PFSK-1 (cell line): ENCODE measurements at regions not wholly inside any gene's neighbourhood (a gene's known extent, or its start where the extent isn't known, plus 50 kb on each side); places are given as distances from the start of the nearest gene placed in this dataset.

Experiments
- FOXP2 ChIP-seq: optimal IDR thresholded peaks from 2 replicates; pipeline ENCODE3; 2011; ENCODE audit warnings: borderline replicate concordance, control low read depth, inconsistent platforms; ENCODE audit not compliant: insufficient read depth; ENCODE audit errors: extremely low read length, extremely low read depth
- POLR2AphosphoS5 ChIP-seq: IDR thresholded peaks from 2 replicates; pipeline ENCODE4 v1.6.1; 2012; ENCODE audit warnings: low read depth, mild to moderate bottlenecking, control low read depth, low read length, moderate library complexity
- SIN3A ChIP-seq: IDR thresholded peaks from 2 replicates; pipeline ENCODE4 v1.6.1; 2012; ENCODE audit warnings: mild to moderate bottlenecking, low read length, moderate library complexity, borderline replicate concordance; ENCODE audit not compliant: insufficient read depth
- TAF1 ChIP-seq: IDR thresholded peaks from 2 replicates; pipeline ENCODE4 v1.6.1; 2012; ENCODE audit warnings: low read length, control low read depth, borderline replicate concordance; ENCODE audit not compliant: insufficient read depth
- TF ChIP-seq, protein P1 (sequence below), 2 experiments: IDR thresholded peaks; 2 replicates each; pipeline versions ENCODE4 v1.6.1 to v1.8.0; 2011 to 2012; ENCODE audit warnings: low read depth in 2 of 2, low read length in 2 of 2, control low read depth in 1 of 2, inconsistent platforms in 1 of 2, mild to moderate bottlenecking in 1 of 2, moderate library complexity in 1 of 2; ENCODE audit not compliant: insufficient read depth in 1 of 2

DNA sequence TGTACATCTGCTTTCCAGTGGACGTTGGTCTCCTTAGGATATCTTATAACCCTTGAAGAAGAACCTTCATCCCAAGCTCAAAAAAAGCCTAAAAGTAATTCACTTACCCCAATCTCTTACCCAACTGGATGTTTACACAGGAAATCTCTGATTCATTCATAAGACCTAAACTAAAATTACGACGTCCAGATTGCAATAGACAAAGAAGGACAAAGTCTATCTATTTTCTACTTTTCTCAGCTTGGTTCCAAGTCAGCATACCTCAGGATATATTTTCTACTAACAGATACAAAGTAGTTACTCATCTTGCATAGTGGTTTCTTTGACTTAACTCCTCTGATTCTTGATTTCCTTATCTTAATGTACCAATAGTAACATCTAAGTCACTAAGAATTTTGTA, 669.9 kb downstream of the OTOL1 start:
- TF ChIP-seq TAF1 (no peak), SIN3A (no peak)

DNA sequence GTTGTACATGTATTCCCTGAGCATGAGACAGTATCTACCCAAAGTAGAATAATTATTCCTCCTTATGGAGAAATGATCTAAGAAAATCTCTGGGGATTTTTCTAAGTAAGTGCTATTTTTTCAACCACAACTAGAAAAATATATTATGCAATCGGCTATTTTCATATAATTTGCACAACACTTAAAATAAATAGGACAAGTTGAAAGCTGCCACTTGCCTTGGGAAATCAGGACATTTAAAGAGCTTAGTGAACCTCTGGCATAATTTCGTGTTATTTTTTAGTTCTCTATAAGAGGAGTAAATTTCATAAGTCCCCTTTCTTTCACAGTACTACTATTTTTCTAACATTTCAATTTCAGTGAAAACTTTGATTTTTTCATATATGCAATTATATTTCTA, 672.1 kb downstream of the OTOL1 start:
- no peak for TF ChIP-seq SIN3A
- no peak for TF ChIP-seq TAF1
- TF ChIP-seq POLR2AphosphoS5: no peak
- TF ChIP-seq, protein P1, sequence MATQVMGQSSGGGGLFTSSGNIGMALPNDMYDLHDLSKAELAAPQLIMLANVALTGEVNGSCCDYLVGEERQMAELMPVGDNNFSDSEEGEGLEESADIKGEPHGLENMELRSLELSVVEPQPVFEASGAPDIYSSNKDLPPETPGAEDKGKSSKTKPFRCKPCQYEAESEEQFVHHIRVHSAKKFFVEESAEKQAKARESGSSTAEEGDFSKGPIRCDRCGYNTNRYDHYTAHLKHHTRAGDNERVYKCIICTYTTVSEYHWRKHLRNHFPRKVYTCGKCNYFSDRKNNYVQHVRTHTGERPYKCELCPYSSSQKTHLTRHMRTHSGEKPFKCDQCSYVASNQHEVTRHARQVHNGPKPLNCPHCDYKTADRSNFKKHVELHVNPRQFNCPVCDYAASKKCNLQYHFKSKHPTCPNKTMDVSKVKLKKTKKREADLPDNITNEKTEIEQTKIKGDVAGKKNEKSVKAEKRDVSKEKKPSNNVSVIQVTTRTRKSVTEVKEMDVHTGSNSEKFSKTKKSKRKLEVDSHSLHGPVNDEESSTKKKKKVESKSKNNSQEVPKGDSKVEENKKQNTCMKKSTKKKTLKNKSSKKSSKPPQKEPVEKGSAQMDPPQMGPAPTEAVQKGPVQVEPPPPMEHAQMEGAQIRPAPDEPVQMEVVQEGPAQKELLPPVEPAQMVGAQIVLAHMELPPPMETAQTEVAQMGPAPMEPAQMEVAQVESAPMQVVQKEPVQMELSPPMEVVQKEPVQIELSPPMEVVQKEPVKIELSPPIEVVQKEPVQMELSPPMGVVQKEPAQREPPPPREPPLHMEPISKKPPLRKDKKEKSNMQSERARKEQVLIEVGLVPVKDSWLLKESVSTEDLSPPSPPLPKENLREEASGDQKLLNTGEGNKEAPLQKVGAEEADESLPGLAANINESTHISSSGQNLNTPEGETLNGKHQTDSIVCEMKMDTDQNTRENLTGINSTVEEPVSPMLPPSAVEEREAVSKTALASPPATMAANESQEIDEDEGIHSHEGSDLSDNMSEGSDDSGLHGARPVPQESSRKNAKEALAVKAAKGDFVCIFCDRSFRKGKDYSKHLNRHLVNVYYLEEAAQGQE (IDR thresholded peaks at IDR 0.05; ENCODE audit: insufficient read depth in 1 of 2, low read depth in 2 of 2, low read length in 2 of 2): no peak

- TF ChIP-seq, protein P1 (IDR thresholded peaks at IDR 0.05; ENCODE audit: insufficient read depth in 1 of 2, low read depth in 2 of 2, low read length in 2 of 2): no peak
- TF ChIP-seq SIN3A (no peak), TAF1 (no peak), FOXP2 (no peak), POLR2AphosphoS5 (no peak)
These were observed 674.0 kb downstream of the OTOL1 start for GRCh38 chr3:162170581-162170980.

- no peak for TF ChIP-seq TAF1
- no peak for TF ChIP-seq FOXP2
These were observed 675.4 kb downstream of the OTOL1 start for GRCh38 chr3:162171970-162172369.

- TF ChIP-seq POLR2AphosphoS5 (no peak), TAF1 (no peak), FOXP2 (no peak), SIN3A (no peak)
- TF ChIP-seq, protein P1 (IDR thresholded peaks at IDR 0.05; ENCODE audit: insufficient read depth in 1 of 2, low read depth in 2 of 2, low read length in 2 of 2): no peak
These were observed 678.5 kb downstream of the OTOL1 start for GRCh38 chr3:162175145-162175544.

GRCh38 chr3:162175878-162176277, 679.3 kb downstream of the OTOL1 start:
- TF ChIP-seq FOXP2: no peak
- no peak for TF ChIP-seq POLR2AphosphoS5
- TF ChIP-seq TAF1: no peak
- TF ChIP-seq, protein P1 (IDR thresholded peaks at IDR 0.05; ENCODE audit: insufficient read depth in 1 of 2, low read depth in 2 of 2, low read length in 2 of 2): no peak
- no peak for TF ChIP-seq SIN3A
